GM19023 (cell line): ENCODE measurements at regions not wholly inside any gene's neighbourhood (a gene's known extent, or its start where the extent isn't known, plus 50 kb on each side); places are given as distances from the start of the nearest gene placed in this dataset.

Experiments
- ATAC-seq: cut with Tn5 transposase; IDR thresholded peaks from one replicate; pipeline ENCODE4 v1.9.1; 2021; ENCODE audit warnings: mild to moderate bottlenecking, moderate library complexity; ENCODE audit not compliant: unreplicated experiment

- ATAC-seq: no peak
Observed at GRCh38 chr10:78740976-78741915, 327.5 kb upstream of the ZMIZ1 start.

- no peak for ATAC-seq
Observed at GRCh38 chr10:78742406-78742729, 326.4 kb upstream of the ZMIZ1 start.

GRCh38 chr10:78742730-78743615 is 325.8 kb upstream of the ZMIZ1 start:
- ATAC-seq: no peak

- ATAC-seq: no peak
Observed at GRCh38 chr10:78744056-78744455, 324.7 kb upstream of the ZMIZ1 start.

GRCh38 chr10:78744491-78745090 is 324.2 kb upstream of the ZMIZ1 start:
- no peak for ATAC-seq

- no peak for ATAC-seq
Observed at GRCh38 chr10:78745441-78745840, 323.3 kb upstream of the ZMIZ1 start.

- no peak for ATAC-seq
Observed at GRCh38 chr10:78746155-78746763, 322.5 kb upstream of the ZMIZ1 start.

- ATAC-seq: no peak
Observed at GRCh38 chr10:78747401-78748234, 321.1 kb upstream of the ZMIZ1 start.

- no peak for ATAC-seq
Observed at GRCh38 chr10:78748235-78748533, 320.6 kb upstream of the ZMIZ1 start.

GRCh38 chr10:78749200-78749599 is 319.6 kb upstream of the ZMIZ1 start:
- ATAC-seq: no peak

GRCh38 chr10:78749898-78750297 is 318.9 kb upstream of the ZMIZ1 start:
- ATAC-seq: no peak

GRCh38 chr10:78750418-78750817 is 318.3 kb upstream of the ZMIZ1 start:
- ATAC-seq: no peak

- ATAC-seq: no peak
Observed at GRCh38 chr10:78751716-78752115, 317.1 kb upstream of the ZMIZ1 start.

- ATAC-seq: no peak
Observed at GRCh38 chr10:78752221-78752620, 316.5 kb upstream of the ZMIZ1 start.

GRCh38 chr10:78752708-78753107 is 316.1 kb upstream of the ZMIZ1 start:
- ATAC-seq: no peak

- ATAC-seq: no peak
Observed at GRCh38 chr10:78754269-78755062, 314.3 kb upstream of the ZMIZ1 start.

- ATAC-seq: no peak
Observed at GRCh38 chr10:78755063-78755701, 313.6 kb upstream of the ZMIZ1 start.

GRCh38 chr10:78755877-78756455 is 312.8 kb upstream of the ZMIZ1 start:
- no peak for ATAC-seq
